NT2/D1 (cell line): ENCODE measurements at regions not wholly inside any gene's neighbourhood (a gene's known extent, or its start where the extent isn't known, plus 50 kb on each side); places are given as distances from the start of the nearest gene placed in this dataset.

Experiments
- SUZ12 ChIP-seq: IDR thresholded peaks from 2 replicates; pipeline ENCODE4 v1.6.1; 2011; ENCODE audit not compliant: insufficient read length, insufficient read depth; ENCODE audit errors: extremely low read depth
- YY1 ChIP-seq: IDR thresholded peaks from 2 replicates; pipeline ENCODE4 v1.6.1; 2011; ENCODE audit not compliant: insufficient read length, insufficient read depth
- ZNF274 ChIP-seq: IDR thresholded peaks from 2 replicates; pipeline ENCODE4 v1.6.1; 2011; ENCODE audit warnings: mild to moderate bottlenecking, low read depth, low read length

GRCh38 chr5:71907001-71907588 lies 188.0 kb downstream of the CARTPT start:
- TF ChIP-seq SUZ12, result no peak
- no peak for TF ChIP-seq ZNF274
- TF ChIP-seq YY1, result no peak
